BE2C (cell line): ENCODE measurements at regions not wholly inside any gene's neighbourhood (a gene's known extent, or its start where the extent isn't known, plus 50 kb on each side); places are given as distances from the start of the nearest gene placed in this dataset.

Source experiments
- DNase-seq: peaks from one replicate; pipeline ENCODE4 v3.0.0-alpha.2; 2020
- H3K27me3 ChIP-seq: fragments of 250-450 bp; sonication (Bioruptor Pico); 2 replicates; pipeline ENCODE4 v1.5.1; 2020; ENCODE audit warnings: mild to moderate bottlenecking
- H3K36me3 ChIP-seq: fragments of 250-450 bp; sonication (Bioruptor Pico); 2 replicates; pipeline ENCODE4 v1.5.1; 2020; ENCODE audit warnings: mild to moderate bottlenecking
- H3K4me1 ChIP-seq: fragments of 250-450 bp; sonication (Bioruptor Pico); 2 replicates; pipeline ENCODE4 v1.5.1; 2020
- H3K4me3 ChIP-seq: 2 replicates; pipeline ENCODE4 v1.5.1; 2011; ENCODE audit warnings: low read depth, low read length
- H3K9me3 ChIP-seq: fragments of 250-450 bp; sonication (Bioruptor Pico); 2 replicates; pipeline ENCODE4 v1.5.1; 2020
- CTCF ChIP-seq: IDR thresholded peaks from 2 replicates; pipeline ENCODE4 v1.5.1; 2012; ENCODE audit warnings: mild to moderate bottlenecking, low read depth, low read length

- no peak overlapping the region for H3K4me3 ChIP-seq
- H3K27me3 ChIP-seq = no peaks in the 10 kb centered on the region
- peaks cover 10% of the 10 kb centered on the region for H3K4me1 ChIP-seq
- TF ChIP-seq CTCF = no peak
- no peak for DNase-seq
- H3K36me3 ChIP-seq = no peaks in the 10 kb centered on the region
- H3K9me3 ChIP-seq = no peaks in the 10 kb centered on the region
Measured at GRCh38 chr16:86037999-86038925, 139.3 kb downstream of the IRF8 start.

GRCh38 chr16:86038926-86039310, 140.0 kb downstream of the IRF8 start:
- no peaks in the 10 kb centered on the region for H3K27me3 ChIP-seq
- no peaks in the 10 kb centered on the region for H3K9me3 ChIP-seq
- TF ChIP-seq CTCF = no peak
- no peaks in the 10 kb centered on the region for H3K36me3 ChIP-seq
- DNase-seq = no peak
- peaks cover 10% of the 10 kb centered on the region for H3K4me1 ChIP-seq
- no peak overlapping the region for H3K4me3 ChIP-seq

GRCh38 chr16:86039606-86040005, 140.6 kb downstream of the IRF8 start:
- Histone ChIP-seq H3K9me3 (no peaks in the 10 kb centered on the region), H3K36me3 (no peaks in the 10 kb centered on the region), H3K4me1 (peaks cover 10% of the 10 kb centered on the region), H3K4me3 (no peak overlapping the region), H3K27me3 (no peaks in the 10 kb centered on the region)
- no peak for TF ChIP-seq CTCF
- DNase-seq = no peak

GRCh38 chr16:86040496-86040895, 141.5 kb downstream of the IRF8 start:
- DNase-seq = no peak
- no peaks in the 10 kb centered on the region for H3K27me3 ChIP-seq
- H3K4me3 ChIP-seq = no peak overlapping the region
- H3K9me3 ChIP-seq = no peaks in the 10 kb centered on the region
- H3K36me3 ChIP-seq = no peaks in the 10 kb centered on the region
- TF ChIP-seq CTCF = no peak
- peaks cover 10% of the 10 kb centered on the region for H3K4me1 ChIP-seq

GRCh38 chr16:86041215-86041614, 142.3 kb downstream of the IRF8 start:
- DNase-seq = no peak
- no peak for TF ChIP-seq CTCF
- H3K4me3 ChIP-seq = no peak overlapping the region
- no peaks in the 10 kb centered on the region for H3K36me3 ChIP-seq
- H3K27me3 ChIP-seq = no peaks in the 10 kb centered on the region
- H3K4me1 ChIP-seq = peaks cover 10% of the 10 kb centered on the region
- H3K9me3 ChIP-seq = no peaks in the 10 kb centered on the region

GRCh38 chr16:86041807-86042206, 142.8 kb downstream of the IRF8 start:
- no peak overlapping the region for H3K4me3 ChIP-seq
- no peak for DNase-seq
- H3K36me3 ChIP-seq = no peaks in the 10 kb centered on the region
- H3K9me3 ChIP-seq = no peaks in the 10 kb centered on the region
- TF ChIP-seq CTCF = no peak
- no peaks in the 10 kb centered on the region for H3K27me3 ChIP-seq
- H3K4me1 ChIP-seq = peaks cover 10% of the 10 kb centered on the region
